HG03354 (cell line): ENCODE measurements at regions not wholly inside any gene's neighbourhood (a gene's known extent, or its start where the extent isn't known, plus 50 kb on each side); places are given as distances from the start of the nearest gene placed in this dataset.
"Not testable (repeated sequence)": the region's sequence is repeated elsewhere in the genome, so short reads cannot be mapped to it uniquely, and the experiment has no call there.

Experiments
- ATAC-seq: cut with Tn5 transposase; IDR thresholded peaks from one replicate; pipeline ENCODE4 v1.9.1; 2021; ENCODE audit warnings: mild to moderate bottlenecking; ENCODE audit not compliant: unreplicated experiment, poor library complexity, severe bottlenecking

DNA sequence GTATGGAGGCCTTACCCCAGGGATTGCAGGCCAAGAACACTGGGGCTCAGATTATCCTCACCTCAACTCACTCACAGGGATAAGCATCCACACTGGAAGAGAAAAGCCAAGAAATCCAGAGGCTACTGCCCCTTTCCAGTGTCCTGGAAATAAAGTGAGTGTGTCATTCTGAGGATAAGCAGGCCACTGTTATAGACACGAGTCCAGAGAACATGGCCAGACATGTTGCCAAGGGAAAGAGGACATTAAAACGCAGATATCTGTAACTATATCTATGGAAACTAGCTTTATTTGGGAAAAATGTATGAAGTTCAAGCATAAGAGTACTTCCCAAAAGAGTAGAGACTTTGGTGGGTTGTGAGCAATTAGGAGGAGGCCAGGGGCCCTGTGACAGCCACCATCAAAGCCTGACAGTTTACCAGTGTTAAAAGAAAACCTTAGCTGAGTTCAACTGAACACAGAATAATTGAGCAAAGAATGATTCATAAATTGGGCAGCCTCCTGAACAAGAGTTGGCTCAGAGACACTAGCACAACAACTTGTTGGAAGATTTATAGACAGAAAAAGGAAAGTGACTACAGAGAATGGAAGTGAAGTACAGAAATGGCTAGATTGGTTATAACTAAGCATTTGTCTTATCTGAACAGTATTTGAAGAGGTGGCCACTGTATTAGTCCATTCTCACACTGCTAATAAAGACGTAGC is 1222.2 kb downstream of the STIM2 start:
- no peak for ATAC-seq

DNA sequence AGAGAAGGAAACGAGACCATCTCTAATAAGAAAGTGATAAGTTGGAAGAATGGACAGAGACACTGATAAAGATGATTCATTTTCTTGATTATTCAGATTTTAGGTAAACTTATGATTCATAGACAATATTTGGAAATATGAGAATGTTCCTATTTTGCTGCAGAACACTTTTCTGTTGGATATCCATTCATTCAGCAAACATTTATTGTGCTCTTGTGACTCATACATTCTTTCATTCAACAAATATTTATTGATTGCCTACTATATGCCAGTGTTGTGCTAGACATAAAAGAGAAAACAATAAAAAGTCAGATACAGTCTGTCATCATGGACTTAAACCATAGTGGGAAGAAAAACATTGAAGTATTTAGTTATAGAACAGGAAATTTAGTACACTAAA is 1232.0 kb downstream of the STIM2 start:
- no peak for ATAC-seq

DNA sequence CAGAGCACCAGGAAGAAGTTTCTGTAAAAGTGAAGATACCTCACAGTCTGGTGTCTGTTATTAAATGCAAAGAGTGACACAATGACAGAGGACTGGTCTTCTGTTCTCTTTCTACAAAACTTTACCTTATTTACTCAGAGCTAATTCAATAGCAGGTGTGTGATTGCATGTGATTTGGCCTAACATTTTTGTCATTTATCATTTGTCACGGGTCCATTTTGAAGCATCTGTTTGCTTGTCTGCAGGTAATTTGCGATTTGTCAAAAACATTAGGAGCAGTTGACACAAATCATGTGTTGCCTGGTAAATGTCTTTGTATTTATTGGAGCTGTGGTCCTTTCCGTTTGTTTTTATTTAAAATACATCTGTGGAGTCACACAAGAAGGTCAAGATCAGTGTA is 1232.4 kb downstream of the STIM2 start:
- ATAC-seq = no peak

DNA sequence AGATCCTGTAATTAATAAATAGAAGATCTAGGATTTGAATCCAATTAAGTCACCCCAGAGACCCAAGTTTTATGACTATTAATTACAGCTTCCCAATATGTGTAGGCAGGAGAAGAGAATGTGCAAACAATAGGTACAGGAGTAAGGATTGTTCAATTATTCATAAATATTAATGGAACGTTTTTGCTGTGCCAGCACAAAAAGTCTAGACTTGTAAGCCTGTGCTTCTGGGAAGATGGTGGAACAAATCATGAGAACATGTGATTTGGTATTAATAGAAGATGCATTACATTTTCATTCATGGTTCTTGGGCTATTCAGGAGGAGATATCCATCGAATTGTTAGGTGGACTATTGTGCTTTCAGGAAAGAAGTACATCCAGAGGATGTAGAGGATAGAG is 1240.9 kb downstream of the STIM2 start:
- no peak for ATAC-seq

DNA sequence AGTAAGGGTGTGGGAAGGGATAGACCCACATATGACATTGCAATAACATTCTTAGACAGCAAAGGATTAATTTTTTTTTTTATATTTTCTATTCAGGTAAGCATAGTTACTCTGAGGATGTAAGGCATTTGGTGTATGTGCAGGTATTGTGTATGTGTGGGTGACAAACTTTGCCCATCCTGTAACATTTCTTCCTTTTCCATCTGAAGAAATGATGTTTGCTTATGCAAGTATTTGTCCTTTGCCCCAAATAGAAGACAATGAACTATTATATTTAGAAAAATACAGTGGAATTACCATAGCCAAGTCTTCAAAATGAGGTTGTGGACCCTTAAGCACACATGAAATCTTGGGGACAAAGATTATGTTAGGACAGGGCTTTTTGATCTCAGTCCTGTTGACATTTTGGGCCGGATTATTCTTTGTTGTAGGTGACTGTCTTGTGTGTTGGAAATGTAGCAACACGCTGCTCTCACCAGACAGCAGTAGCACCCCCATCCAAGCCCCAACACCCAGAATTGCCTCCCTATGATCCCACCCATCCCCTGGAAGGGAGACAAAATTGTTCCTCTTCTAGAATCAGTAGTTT is 1244.7 kb downstream of the STIM2 start:
- no peak for ATAC-seq

DNA sequence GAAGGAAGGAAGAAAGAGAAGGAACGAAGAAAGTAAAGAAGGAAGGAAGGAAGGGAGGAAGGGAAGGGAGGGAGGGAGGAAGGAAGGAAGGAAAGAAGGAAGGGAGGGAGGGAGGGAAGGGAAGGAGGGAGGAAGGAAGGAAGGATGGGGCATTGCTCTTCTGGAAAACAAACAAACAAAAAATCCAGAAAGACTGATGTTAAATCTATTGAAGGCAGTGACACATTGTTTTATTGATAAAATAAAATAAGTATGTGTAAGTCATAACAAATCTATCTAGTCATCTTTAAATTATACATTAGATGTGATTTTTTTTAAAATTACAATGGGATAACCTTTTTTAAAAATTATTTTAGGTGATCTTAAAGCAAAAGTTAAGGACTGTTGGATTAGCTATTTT is 1245.5 kb downstream of the STIM2 start:
- no peak for ATAC-seq

DNA sequence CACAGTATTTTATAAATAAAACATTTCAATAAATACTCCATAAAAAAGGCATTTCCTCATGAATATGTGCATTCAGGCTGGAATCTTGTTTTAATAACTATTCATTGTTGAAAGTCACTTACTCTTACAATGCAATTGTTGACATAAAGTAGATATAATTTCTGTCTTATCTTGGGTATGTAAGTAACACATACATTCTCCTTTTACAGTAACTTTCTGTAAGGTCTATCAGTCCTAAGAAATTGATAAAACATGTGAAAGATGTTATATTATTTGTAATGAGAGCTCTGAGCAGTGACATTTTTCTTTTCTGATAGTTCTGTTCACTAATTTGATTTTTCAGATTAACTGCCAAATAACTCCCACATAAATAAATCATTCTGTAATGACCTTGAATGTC is 1249.2 kb downstream of the STIM2 start:
- no peak for ATAC-seq

DNA sequence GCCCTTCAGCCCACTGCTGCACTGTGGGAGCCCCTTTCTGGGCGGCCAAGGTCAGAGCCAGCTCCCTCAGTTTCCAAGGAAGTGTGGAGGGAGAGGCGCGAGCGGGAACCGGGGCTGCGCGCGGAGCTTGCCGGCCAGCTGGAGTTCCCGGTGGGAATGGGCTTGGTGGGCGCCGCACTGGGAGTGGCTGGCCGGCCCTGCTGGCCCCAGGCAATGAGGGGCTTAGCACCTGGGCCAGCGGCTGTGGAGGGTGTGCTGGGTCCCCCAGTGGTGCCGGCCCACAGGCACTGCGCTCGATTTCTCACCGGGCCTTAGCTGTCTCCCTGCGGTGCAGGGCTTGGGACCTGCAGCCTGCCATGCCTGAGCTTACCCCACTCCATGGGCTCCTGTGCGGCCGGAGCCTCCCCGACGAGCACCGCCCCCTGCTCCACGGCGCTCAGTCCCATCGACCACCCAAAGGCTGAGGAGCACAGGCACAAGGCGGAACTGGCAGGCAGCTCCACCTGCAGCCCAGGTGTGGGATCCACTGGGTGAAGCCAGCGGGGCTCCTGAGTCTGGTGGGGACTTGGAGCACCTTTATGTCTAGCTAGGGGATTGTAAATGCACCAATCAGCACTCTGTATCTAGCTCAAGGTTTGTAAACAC is 1252.2 kb downstream of the STIM2 start:
- not testable (repeated sequence) for ATAC-seq

DNA sequence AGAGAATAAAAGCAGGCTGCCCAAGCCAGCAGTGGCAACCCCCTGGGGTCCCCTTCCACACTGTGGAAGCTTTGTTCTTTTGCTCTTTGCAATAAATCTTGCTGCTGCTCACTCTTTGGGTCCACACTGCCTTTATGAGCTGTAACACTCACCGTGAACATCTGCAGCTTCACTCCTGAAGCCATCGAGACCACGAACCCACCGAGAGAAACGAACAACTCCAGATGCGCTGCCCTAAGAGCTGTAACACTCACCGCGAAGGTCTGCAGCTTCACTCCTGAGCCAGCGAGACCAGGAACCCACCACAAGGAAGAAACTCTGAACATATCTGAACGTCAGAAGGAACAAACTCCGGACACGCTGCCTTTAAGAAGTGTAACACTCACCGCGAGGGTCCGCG is 1252.9 kb downstream of the STIM2 start:
- not testable (repeated sequence) for ATAC-seq

DNA sequence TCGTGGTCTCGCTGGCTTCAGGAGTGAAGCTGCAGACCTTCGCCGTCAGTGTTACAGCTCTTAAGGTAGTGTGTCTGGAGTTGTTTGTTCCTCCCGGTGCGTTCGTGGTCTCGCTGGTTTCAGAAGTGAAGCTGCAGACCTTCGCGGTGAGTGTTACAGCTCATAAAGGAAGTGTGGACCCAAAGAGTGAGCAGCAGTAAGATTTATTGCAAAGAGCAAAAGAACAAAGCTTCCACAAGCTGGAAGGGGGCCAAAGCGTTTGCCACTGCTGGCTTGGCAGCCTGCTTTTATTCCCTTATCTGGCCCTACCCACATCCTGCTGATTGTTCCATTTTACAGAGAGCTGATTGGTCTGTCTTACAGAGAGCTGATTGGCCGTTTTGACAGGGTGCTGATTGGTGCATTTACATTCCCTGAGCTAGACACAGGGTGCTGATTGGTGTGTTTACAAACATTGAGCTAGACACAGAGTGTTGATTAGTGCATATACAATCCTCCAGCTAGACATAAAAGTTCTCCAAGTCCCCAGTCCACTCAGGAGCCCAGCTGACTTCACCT is 1256.0 kb downstream of the STIM2 start:
- not testable (repeated sequence) for ATAC-seq

DNA sequence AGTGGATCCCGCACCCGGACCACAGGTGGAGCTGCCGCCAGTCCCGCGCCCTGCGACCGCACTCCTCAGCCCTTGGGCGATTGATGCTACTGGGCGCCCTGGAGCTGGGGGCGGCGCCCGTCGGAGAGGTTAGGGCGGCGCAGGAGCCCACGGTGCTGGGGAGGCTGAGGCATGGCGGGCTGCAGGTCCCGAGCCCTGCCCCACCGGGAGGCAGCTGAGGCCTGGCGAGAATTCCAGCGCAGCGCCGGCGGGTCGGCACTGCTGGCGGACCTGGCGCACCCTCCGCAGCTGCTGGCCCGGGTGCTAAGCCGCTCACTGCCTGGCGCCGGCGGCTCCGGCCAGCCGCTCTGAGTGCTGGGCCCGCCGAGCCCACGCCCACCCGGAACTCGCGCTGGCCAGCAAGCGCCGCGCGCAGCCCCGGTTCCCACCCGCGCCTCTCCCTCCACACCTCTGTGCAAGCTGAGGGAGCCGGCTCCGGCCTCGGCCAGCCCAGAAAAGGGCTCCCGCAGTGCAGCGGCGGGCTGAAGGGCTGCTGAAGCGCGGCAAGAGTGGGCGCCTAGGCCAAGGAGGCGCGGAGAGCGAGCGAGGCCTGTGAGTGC is 1256.5 kb downstream of the STIM2 start:
- ATAC-seq = no peak

DNA sequence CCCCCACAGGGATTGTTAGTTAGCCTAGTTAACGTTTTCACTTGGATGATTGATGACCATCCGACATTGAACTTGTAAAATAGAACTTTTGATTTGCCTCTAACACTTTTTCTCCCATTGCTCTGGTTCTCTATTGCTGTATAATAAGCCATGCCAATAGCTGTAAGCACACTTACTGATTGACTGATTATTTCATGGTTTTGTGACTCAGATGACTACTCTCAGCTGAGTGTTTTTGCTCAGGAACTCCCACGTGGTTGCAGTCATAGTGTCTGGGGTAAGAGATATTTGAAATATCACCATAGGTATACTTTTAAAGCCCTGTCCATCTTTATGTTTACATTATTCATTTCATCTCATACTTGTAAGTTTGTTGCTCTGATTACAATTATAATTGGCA is 1285.5 kb downstream of the STIM2 start:
- no peak for ATAC-seq

DNA sequence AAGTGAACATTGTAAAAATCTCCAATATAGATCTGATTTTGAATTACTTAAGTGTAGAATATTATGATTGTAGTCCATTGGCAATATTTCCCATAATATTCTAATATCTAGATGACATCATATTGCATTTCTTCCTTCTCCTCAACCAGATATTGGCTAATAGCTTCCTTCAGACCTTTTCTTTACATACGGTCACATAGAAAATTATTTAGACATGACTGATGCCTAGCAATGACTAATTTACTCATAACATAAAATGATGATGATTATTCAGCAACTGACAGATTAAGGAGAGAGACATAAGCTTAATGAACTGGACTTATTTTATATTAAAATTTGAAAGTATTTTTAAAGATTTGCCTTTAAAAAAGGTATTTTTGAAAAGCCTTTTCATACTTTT is 1287.6 kb downstream of the STIM2 start:
- no peak for ATAC-seq

DNA sequence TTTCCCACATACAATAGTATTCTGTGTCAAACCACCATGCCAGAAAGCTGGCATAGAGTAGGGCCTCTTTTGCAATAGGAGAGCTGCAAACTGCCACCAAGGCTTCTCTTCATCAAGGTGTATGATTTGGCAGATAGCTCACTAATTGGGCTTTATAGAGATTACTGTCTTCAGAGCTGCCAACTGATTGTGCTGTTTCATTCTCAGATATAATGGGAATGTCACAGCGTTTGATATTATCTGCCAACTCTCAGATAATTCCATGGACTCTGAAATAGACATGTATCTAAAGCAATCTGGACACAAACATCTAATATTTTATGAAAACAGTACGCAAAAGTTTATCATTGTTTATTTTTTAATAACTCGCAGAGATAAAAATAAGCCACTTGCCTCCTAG is 1289.1 kb downstream of the STIM2 start:
- no peak for ATAC-seq

DNA sequence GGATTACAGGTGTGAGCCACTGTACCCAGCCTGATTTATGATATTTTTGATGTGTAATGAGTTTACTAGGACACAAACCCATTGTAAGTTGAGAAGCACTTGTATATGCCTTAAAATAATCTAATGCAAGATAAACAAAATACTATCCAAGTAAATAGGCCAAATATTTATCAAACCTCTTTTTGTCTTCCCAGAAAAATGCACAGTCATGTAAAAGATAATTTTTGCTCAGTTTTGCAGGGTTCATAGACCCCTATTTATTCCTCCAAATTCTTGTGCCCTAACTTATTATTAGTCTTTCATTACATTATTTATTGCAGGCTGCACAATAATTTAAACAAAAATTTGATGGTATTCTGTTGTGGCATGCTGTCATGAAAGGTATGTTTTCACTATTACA is 1290.7 kb downstream of the STIM2 start:
- ATAC-seq = no peak

DNA sequence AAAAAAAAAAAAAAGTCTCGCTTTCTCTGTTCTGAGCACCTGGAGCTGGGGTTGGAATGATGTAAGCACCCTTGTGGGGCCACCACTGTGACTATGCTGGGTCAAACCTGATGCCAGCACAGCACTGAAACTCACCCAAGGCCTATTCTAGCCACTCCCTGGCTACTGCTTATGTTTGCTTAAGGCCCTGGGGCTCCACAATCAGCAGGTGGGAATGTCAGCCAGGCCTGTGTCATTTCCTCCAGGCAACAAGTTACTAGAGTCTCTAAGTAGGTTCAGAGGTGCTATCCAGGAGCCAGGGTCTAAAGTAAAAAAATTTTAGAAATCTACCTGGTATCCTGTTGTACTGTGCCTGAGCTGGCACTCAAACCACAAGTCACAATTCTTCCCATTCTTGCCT is 1306.8 kb downstream of the STIM2 start:
- no peak for ATAC-seq

DNA sequence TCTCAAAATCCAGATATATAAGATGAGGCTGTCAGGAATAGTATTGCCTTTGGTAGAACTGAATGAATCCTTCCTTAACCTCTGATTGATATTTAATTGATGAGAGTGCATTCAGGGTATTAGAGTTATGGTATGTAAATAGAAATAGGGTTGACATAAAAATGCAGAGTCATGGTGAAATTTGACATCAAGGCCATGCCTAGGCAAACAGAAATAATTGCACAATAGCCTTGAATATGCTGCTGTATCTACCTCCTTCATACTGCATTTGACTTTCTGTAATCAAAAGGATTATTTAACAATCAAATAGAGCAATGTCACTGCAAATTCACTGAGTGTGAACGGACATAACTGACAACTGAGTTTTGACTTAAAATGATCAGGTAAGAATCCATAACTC is 1316.3 kb downstream of the STIM2 start:
- ATAC-seq = no peak

DNA sequence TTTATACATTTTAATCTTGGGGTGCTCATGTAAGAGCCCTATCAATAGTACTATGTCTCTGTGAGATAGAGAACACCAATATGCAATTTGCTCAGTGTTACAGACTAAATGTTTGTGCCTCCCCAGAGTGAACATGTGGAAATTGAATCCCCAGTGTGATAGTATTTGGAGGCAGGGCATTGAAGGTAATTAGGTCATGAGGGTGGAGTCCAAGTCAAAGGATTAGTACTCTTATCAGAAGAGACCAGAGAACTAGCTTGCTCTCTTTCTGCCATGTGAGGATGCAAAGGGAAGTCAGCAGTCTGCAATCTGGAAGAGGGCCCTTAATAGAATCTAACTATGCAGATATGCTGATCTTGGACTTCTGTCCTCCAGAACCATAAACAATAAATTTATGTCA is 1317.0 kb downstream of the STIM2 start:
- no peak for ATAC-seq

DNA sequence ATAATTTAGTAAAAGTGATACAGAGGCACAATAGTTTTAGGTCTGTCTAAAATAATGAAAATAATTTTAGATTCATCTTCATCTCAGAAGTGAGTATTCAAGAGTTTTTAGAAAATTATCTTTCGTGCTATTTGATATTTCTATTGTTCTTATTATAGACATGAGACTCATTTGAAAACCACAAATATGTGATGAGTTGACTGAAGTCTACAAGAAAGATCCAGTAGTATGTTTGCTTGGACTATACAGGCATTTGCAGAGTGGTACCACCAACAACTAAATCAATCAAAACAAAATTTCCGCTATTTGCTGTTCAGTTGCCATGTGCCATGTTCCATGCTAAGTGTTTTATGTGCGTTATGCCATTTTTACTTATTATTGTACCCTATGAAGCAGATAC is 1318.5 kb downstream of the STIM2 start:
- ATAC-seq = no peak

DNA sequence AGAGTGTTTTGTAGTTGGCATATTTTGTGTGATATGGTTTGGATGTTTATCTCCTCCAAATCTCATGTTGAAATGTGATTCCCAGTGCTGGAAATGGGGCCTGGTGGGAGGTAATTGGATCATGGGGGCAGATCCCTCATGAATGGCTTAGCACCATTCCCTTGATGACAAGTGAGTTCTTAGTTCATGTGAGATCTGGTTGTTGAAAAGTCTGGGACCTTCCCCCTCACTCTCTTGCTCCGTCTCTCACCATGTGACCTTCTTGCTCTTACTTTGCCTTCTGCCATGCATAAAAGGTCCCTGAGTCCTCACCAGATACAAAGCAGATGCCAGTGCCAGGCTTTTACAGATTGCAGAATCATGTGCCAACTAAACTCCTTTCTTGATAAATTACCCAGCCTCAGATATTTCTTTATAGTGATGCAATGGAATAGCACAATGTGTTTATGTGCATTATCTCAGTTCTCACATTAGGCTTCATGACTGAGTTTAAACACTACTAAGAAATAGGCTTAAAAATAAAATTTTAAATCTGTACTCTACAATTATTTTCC is 1348.8 kb downstream of the STIM2 start:
- no peak for ATAC-seq
